Body of pancreas (tissue), 4 donors: ENCODE measurements at regions not wholly inside any gene's neighbourhood (a gene's known extent, or its start where the extent isn't known, plus 50 kb on each side); places are given as distances from the start of the nearest gene placed in this dataset.
"Not testable (repeated sequence)": the region's sequence is repeated elsewhere in the genome, so short reads cannot be mapped to it uniquely, and the experiment has no call there.

Source experiments
- ATAC-seq: fragments of 150-250 bp; one replicate; pipeline ENCODE4 v1.9.1; 2016
- DNase-seq, 4 donors: peaks; one replicate each; pipeline ENCODE4 v3.0.0-alpha.2; 2019
- H3K27ac ChIP-seq, 4 donors: fragments of 200-600 bp; sonication (generic); 1 replicate in 3 of 4; 2 replicates in 1 of 4; pipeline versions ENCODE4 v1.5.1 to v1.6.1; 2016 to 2019; ENCODE audit warnings: mild to moderate bottlenecking in 1 of 4, mixed read lengths in 1 of 4, moderate library complexity in 1 of 4
- H3K27me3 ChIP-seq, 2 donors: fragments of 200-600 bp; sonication (generic); one replicate each; pipeline ENCODE4 v1.6.0; 2016; ENCODE audit warnings: mild to moderate bottlenecking in 1 of 2
- H3K36me3 ChIP-seq, 2 donors: fragments of 200-600 bp; sonication (generic); replicated peaks in 1 of 2; 2 replicates each; pipeline ENCODE4 v1.5.1; 2016; ENCODE audit warnings: low read depth in 2 of 2; ENCODE audit not compliant: insufficient read depth in 1 of 2
- H3K4me1 ChIP-seq: fragments of 200-600 bp; sonication (generic); one replicate; pipeline ENCODE4 v1.6.0; 2016
- H3K4me3 ChIP-seq, 2 donors: fragments of 200-600 bp; sonication (generic); 1 replicate in 1 of 2; 2 replicates in 1 of 2; pipeline ENCODE4 v1.5.1; 2016 to 2019
- H3K9me3 ChIP-seq, 3 donors: fragments of 200-600 bp; sonication (generic); 1 replicate in 2 of 3; 2 replicates in 1 of 3; pipeline ENCODE4 v1.5.1; 2016
- POLR2A ChIP-seq, 3 donors: fragments of 450-650 bp; IDR thresholded peaks; one replicate each; pipeline ENCODE4 v1.6.1; 2016; ENCODE audit warnings: antibody characterized with exemption in 3 of 3, mild to moderate bottlenecking in 2 of 3
- WGBS, 2 donors: methylation state at CpG; one replicate each; pipeline ENCODE4 v1.1.5; 2017; 5-methylcytosine and 5-hydroxymethylcytosine counted together
- intact Hi-C: fragments of 100-400 bp; cut with DNase I; formaldehyde crosslinking; loops from one replicate; pipeline ENCODE4 v1.15.1; 2023
- TF ChIP-seq, protein P1 (sequence below), 7 experiments: fragments of 450-650 bp in 4 of 7; fragments of 200-600 bp in 3 of 7; sonication (generic) in 3 of 7; IDR thresholded peaks; one replicate each; pipeline ENCODE4 v1.5.1; 2016 to 2019; ENCODE audit warnings: antibody characterized with exemption in 7 of 7

DNA sequence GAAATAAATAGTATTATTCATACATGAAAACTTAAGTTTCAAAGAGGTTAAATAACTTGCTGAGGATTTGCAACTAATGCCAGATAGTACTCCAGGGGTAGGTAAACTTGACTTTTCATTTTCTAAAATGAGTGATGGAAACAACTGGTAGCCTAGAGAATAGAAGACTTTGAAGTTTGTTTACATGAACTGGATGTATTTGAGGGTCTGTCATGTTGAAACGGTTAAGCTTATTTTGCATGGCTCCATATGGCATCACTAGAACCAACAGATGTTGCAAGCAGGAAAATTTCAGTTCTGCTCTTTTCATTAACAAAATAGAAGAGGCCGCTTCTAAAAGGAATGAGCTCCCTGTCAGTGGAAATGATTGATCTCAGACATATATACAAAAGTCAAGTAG, 105.1 kb upstream of the SGCD start:
- Histone ChIP-seq H3K36me3 (no peaks in the 10 kb centered on the region), H3K4me1 (no peaks in the 10 kb centered on the region), H3K4me3 (no peak overlapping the region), H3K27me3 (no peaks in the 10 kb centered on the region), H3K27ac (no peak overlapping the region), H3K9me3 (no peaks in the 10 kb centered on the region)
- no peak for TF ChIP-seq POLR2A (IDR thresholded peaks at IDR 0.05)
- WGBS, 2 donors, result 32 to 35% methylated on average over 2 of the region's 2 CpGs
- intact Hi-C loops, result no loop called here
- ATAC-seq (no peak), DNase-seq (no peak)

DNA sequence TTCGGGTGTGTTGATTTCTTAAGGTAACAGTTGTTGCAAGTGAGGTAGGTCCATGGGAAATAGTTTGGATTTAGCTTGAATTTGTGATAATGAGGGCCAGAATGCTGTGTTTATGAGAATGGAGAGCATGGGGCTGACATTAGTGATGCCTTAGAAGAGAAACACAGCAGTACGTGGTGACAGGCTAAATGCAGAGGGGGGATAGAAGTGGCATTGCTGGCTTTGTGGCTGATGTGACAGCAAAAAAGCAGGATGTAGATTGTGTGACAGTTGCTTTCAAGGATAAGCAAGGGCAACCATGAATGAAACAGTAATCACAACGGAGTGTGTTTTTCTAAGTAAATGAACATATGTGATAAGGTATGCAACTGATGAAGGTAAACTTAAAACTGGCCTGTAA, 103.4 kb upstream of the SGCD start:
- no peak overlapping the region for H3K27ac ChIP-seq
- 39 to 41% methylated on average over 3 of the region's 3 CpGs for WGBS, 2 donors
- ATAC-seq, result no peak
- no peaks in the 10 kb centered on the region for H3K4me1 ChIP-seq
- DNase-seq, result no peak
- no peaks in the 10 kb centered on the region for H3K27me3 ChIP-seq
- no peak for TF ChIP-seq POLR2A (IDR thresholded peaks at IDR 0.05)
- TF ChIP-seq, protein P1, sequence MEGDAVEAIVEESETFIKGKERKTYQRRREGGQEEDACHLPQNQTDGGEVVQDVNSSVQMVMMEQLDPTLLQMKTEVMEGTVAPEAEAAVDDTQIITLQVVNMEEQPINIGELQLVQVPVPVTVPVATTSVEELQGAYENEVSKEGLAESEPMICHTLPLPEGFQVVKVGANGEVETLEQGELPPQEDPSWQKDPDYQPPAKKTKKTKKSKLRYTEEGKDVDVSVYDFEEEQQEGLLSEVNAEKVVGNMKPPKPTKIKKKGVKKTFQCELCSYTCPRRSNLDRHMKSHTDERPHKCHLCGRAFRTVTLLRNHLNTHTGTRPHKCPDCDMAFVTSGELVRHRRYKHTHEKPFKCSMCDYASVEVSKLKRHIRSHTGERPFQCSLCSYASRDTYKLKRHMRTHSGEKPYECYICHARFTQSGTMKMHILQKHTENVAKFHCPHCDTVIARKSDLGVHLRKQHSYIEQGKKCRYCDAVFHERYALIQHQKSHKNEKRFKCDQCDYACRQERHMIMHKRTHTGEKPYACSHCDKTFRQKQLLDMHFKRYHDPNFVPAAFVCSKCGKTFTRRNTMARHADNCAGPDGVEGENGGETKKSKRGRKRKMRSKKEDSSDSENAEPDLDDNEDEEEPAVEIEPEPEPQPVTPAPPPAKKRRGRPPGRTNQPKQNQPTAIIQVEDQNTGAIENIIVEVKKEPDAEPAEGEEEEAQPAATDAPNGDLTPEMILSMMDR (IDR thresholded peaks at IDR 0.05), result no peak
- no peaks in the 10 kb centered on the region for H3K9me3 ChIP-seq
- no peak overlapping the region for H3K4me3 ChIP-seq
- intact Hi-C loops, result no loop called here
- no peaks in the 10 kb centered on the region for H3K36me3 ChIP-seq

GRCh38 chr5:156226485-156226884, 100.5 kb upstream of the SGCD start:
- H3K4me1 ChIP-seq, H3K4me3 ChIP-seq, H3K9me3 ChIP-seq, H3K27me3 ChIP-seq, H3K36me3 ChIP-seq, DNase-seq, intact Hi-C loops, H3K27ac ChIP-seq, ATAC-seq: not testable (repeated sequence)
- WGBS, 2 donors, result 80 to 83% methylated on average over 1 of the region's 1 CpG

- no peak overlapping the region for H3K27ac ChIP-seq
- no peak for TF ChIP-seq POLR2A (IDR thresholded peaks at IDR 0.05)
- TF ChIP-seq, protein P1 (IDR thresholded peaks at IDR 0.05), result no peak
- no peaks in the 10 kb centered on the region for H3K9me3 ChIP-seq
- H3K4me1 ChIP-seq, result no peaks in the 10 kb centered on the region
- no peaks in the 10 kb centered on the region for H3K27me3 ChIP-seq
- 50 to 62% methylated on average over 4 of the region's 4 CpGs for WGBS, 2 donors
- intact Hi-C loops, result no loop called here
- DNase-seq (no peak), ATAC-seq (no peak)
- no peaks in the 10 kb centered on the region for H3K36me3 ChIP-seq
- no peak overlapping the region for H3K4me3 ChIP-seq
These were observed 96.1 kb upstream of the SGCD start for GRCh38 chr5:156230887-156231286.

GRCh38 chr5:156232251-156232869, 94.6 kb upstream of the SGCD start:
- Histone ChIP-seq H3K4me3 (no peak overlapping the region), H3K27ac (no peak overlapping the region), H3K36me3 (no peaks in the 10 kb centered on the region), H3K9me3 (no peaks in the 10 kb centered on the region), H3K4me1 (no peaks in the 10 kb centered on the region), H3K27me3 (no peaks in the 10 kb centered on the region)
- WGBS, 2 donors, result 60 to 69% methylated on average over 3 of the region's 3 CpGs
- TF ChIP-seq, protein P1 (IDR thresholded peaks at IDR 0.05), result no peak
- no peak for TF ChIP-seq POLR2A (IDR thresholded peaks at IDR 0.05)
- no peak for DNase-seq
- ATAC-seq, result no peak
- intact Hi-C loops, result no loop called here

GRCh38 chr5:156237361-156237760, 89.6 kb upstream of the SGCD start:
- Histone ChIP-seq H3K27ac (no peak overlapping the region), H3K4me3 (no peak overlapping the region), H3K27me3 (no peaks in the 10 kb centered on the region), H3K36me3 (no peaks in the 10 kb centered on the region), H3K9me3 (no peaks in the 10 kb centered on the region), H3K4me1 (no peaks in the 10 kb centered on the region)
- intact Hi-C loops, result no loop called here
- ATAC-seq, result no peak
- WGBS, 2 donors, result 83 to 87% methylated on average over 6 of the region's 6 CpGs
- no peak for DNase-seq
- no peak for TF ChIP-seq POLR2A (IDR thresholded peaks at IDR 0.05)
